ENCODE measurements at regions not wholly inside any gene's neighbourhood (a gene's known extent, or its start where the extent isn't known, plus 50 kb on each side); places are given as distances from the start of the nearest gene placed in this dataset.

DNA sequence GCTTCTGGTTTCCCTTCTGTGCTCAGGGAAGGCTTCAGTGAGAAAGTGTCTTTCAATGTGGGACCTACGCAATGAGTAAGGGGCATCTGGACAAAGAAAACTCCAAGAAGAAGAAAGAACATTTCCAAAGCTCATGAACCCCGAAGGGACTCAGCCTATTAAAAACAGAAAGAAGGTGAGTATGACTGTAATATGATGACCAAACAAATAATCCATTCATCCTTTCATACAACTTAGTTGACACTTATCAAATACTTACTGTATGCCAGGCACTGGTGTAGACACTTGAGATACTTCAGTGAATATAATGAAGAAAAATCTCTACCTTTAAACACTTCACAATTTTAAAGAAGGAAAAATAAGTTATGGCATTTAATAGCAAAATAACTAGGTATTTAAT lies 1054.2 kb upstream of the FOXG1 start:
- Histone ChIP-seq H3K4me3 (no peak overlapping the region), H3K27me3 (replicated peaks; ENCODE audit: insufficient read depth) (no peaks in the 10 kb centered on the region), H3K36me3 (no peaks in the 10 kb centered on the region), H3K4me1 (ENCODE audit: control insufficient read depth in 1 of 2, low read depth in 2 of 2) (no peaks in the 10 kb centered on the region), H3K27ac (no peak overlapping the region), H3K9me3 (no peaks in the 10 kb centered on the region)
- ATAC-seq (ENCODE audit: insufficient number of reproducible peaks, low FRiP score, low read depth) (no peak), DNase-seq (ENCODE audit: low spot score) (no peak)
- TF ChIP-seq, protein P1, sequence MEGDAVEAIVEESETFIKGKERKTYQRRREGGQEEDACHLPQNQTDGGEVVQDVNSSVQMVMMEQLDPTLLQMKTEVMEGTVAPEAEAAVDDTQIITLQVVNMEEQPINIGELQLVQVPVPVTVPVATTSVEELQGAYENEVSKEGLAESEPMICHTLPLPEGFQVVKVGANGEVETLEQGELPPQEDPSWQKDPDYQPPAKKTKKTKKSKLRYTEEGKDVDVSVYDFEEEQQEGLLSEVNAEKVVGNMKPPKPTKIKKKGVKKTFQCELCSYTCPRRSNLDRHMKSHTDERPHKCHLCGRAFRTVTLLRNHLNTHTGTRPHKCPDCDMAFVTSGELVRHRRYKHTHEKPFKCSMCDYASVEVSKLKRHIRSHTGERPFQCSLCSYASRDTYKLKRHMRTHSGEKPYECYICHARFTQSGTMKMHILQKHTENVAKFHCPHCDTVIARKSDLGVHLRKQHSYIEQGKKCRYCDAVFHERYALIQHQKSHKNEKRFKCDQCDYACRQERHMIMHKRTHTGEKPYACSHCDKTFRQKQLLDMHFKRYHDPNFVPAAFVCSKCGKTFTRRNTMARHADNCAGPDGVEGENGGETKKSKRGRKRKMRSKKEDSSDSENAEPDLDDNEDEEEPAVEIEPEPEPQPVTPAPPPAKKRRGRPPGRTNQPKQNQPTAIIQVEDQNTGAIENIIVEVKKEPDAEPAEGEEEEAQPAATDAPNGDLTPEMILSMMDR (IDR thresholded peaks at IDR 0.05), result no peak

DNA sequence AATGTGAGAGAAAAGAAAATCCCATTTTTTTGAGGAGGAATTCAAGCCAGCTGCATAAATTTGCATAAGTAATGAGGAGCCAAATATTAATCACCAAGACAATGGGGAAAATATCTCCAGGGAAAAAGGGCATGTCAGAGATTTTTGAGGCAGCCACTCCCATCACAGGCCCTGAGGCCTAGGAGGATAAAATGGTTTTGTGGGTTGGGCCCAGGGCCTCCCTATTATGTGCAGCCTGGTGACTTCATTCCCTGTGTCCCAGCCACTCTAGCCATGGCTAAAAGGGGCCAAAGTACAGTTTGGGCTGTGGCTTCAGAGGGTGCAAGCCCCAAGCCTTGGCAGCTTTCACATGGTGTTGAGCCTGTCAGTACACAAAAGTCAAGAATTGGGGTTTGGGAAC lies 1051.0 kb upstream of the FOXG1 start:
- DNase-seq (ENCODE audit: low spot score), result no peak
- Histone ChIP-seq H3K9me3 (no peaks in the 10 kb centered on the region), H3K4me1 (ENCODE audit: control insufficient read depth in 1 of 2, low read depth in 2 of 2) (no peaks in the 10 kb centered on the region), H3K27me3 (replicated peaks; ENCODE audit: insufficient read depth) (no peaks in the 10 kb centered on the region), H3K4me3 (no peak overlapping the region), H3K36me3 (no peaks in the 10 kb centered on the region), H3K27ac (no peak overlapping the region)
- ATAC-seq (ENCODE audit: insufficient number of reproducible peaks, low FRiP score, low read depth), result no peak
- TF ChIP-seq, protein P1 (IDR thresholded peaks at IDR 0.05), result no peak

DNA sequence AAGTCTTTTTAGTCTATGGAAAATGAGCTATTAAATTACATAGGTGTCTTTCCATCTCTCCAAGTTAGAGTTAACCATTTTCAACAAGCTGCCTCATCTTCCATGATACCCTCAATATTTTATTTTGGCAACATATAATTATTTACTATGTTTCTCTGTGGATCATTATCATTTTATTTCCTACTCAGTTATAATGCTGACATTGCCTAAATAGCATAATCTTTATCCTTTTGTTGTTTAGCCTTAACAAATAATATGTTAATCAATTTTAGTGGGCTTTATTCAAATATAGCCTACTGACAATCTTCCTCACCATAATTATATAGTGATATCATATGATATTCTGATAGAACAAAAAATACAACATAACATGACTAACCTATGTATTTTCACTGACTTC lies 1044.8 kb upstream of the FOXG1 start:
- Histone ChIP-seq H3K9me3 (no peaks in the 10 kb centered on the region), H3K4me1 (ENCODE audit: control insufficient read depth in 1 of 2, low read depth in 2 of 2) (no peaks in the 10 kb centered on the region), H3K36me3 (no peaks in the 10 kb centered on the region), H3K27me3 (replicated peaks; ENCODE audit: insufficient read depth) (no peaks in the 10 kb centered on the region), H3K4me3 (no peak overlapping the region), H3K27ac (no peak overlapping the region)
- TF ChIP-seq, protein P1 (IDR thresholded peaks at IDR 0.05), result no peak
- ATAC-seq (ENCODE audit: insufficient number of reproducible peaks, low FRiP score, low read depth) (no peak), DNase-seq (ENCODE audit: low spot score) (no peak)

DNA sequence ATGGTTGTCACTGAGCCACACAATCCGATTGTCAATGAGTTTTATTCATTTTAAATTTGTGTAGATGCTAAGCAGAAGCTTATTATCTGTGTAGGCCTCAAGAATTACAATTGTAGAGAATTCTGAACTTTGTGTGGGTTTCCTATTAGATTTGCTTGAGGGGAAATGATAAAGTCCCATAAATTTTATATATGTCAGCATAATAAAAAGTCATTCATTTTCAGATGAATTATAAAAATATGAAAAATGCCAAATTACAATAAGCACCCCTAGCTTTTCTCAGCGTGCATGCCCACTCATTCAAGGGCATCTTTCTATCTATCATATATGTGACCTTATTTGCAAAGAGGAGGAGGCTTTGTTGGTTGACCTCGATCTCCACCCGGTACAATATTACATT lies 1041.1 kb upstream of the FOXG1 start:
- DNase-seq (ENCODE audit: low spot score), result no peak

DNA sequence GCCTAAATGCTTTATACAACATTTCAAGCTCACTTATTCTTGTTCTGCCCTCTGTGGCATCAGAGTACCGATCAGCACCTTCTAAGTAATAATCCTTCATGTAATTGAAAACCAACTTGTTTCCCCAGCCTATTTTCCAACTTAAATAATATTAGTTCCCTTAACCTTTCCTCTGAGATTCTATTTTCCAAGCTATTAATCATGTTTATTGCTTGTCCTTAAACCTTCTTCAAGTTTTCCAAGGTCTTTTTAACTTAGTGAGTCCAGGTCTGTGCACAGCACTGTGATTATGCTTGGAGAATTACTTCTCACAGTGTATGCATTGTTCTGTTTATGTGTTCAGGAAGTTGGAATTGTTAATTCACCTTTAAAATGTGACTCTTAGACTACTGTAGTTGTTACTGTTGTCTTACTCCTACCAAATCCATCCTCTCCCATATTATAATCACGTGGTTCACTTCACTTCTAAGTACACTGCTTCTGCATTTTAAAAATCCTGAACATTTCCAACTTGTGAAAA lies 1039.3 kb upstream of the FOXG1 start:
- DNase-seq (ENCODE audit: low spot score) (no peak), ATAC-seq (ENCODE audit: insufficient number of reproducible peaks, low FRiP score, low read depth) (no peak)
- TF ChIP-seq, protein P1 (IDR thresholded peaks at IDR 0.05), result no peak
- no peaks in the 10 kb centered on the region for H3K4me1 ChIP-seq (ENCODE audit: control insufficient read depth in 1 of 2, low read depth in 2 of 2)
- no peaks in the 10 kb centered on the region for H3K36me3 ChIP-seq
- H3K4me3 ChIP-seq, result no peak overlapping the region
- H3K27me3 ChIP-seq (replicated peaks; ENCODE audit: insufficient read depth), result no peaks in the 10 kb centered on the region
- no peak overlapping the region for H3K27ac ChIP-seq
- no peaks in the 10 kb centered on the region for H3K9me3 ChIP-seq

More for the DNA sequence above, 1041.1 kb upstream of the FOXG1 start:
- no peak overlapping the region for H3K27ac ChIP-seq
- no peaks in the 10 kb centered on the region for H3K9me3 ChIP-seq
- TF ChIP-seq, protein P1 (IDR thresholded peaks at IDR 0.05), result no peak
- ATAC-seq (ENCODE audit: insufficient number of reproducible peaks, low FRiP score, low read depth), result no peak
- H3K4me1 ChIP-seq (ENCODE audit: control insufficient read depth in 1 of 2, low read depth in 2 of 2), result no peaks in the 10 kb centered on the region
- no peak overlapping the region for H3K4me3 ChIP-seq
- H3K27me3 ChIP-seq (replicated peaks; ENCODE audit: insufficient read depth), result no peaks in the 10 kb centered on the region
- H3K36me3 ChIP-seq, result no peaks in the 10 kb centered on the region
